GM20000 (cell line): ENCODE measurements at regions not wholly inside any gene's neighbourhood (a gene's known extent, or its start where the extent isn't known, plus 50 kb on each side); places are given as distances from the start of the nearest gene placed in this dataset.

ENCODE experiments used
- DNase-seq: peaks from one replicate; pipeline ENCODE4 v3.0.0; 2012; ENCODE audit warnings: low spot score
- TF ChIP-seq, protein P1 (sequence below): IDR thresholded peaks from 2 replicates; pipeline ENCODE4 v1.5.1; 2012; ENCODE audit warnings: mild to moderate bottlenecking, control low read depth; ENCODE audit errors: extremely low read depth, missing control alignments

DNA sequence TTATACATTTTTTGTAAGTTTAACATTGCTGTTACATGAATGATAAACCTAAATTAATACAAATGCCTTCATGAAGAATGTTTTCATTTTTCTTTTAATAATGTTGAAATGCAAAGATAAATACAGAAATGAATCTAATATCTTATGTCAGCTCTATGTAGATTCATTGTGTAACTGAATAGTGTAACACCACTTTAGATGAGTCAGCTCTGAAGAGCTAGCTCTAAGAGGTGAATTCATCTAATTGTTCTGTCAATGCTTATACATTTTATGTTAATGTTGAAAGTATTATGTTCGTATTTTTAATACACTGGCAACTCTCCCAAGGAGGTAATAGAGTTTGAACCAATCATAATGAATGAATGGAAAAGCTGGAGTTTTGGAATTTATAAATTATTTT, 146.9 kb upstream of the FMR1 start:
- TF ChIP-seq, protein P1, sequence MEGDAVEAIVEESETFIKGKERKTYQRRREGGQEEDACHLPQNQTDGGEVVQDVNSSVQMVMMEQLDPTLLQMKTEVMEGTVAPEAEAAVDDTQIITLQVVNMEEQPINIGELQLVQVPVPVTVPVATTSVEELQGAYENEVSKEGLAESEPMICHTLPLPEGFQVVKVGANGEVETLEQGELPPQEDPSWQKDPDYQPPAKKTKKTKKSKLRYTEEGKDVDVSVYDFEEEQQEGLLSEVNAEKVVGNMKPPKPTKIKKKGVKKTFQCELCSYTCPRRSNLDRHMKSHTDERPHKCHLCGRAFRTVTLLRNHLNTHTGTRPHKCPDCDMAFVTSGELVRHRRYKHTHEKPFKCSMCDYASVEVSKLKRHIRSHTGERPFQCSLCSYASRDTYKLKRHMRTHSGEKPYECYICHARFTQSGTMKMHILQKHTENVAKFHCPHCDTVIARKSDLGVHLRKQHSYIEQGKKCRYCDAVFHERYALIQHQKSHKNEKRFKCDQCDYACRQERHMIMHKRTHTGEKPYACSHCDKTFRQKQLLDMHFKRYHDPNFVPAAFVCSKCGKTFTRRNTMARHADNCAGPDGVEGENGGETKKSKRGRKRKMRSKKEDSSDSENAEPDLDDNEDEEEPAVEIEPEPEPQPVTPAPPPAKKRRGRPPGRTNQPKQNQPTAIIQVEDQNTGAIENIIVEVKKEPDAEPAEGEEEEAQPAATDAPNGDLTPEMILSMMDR, result no peak
- DNase-seq, result no peak

DNA sequence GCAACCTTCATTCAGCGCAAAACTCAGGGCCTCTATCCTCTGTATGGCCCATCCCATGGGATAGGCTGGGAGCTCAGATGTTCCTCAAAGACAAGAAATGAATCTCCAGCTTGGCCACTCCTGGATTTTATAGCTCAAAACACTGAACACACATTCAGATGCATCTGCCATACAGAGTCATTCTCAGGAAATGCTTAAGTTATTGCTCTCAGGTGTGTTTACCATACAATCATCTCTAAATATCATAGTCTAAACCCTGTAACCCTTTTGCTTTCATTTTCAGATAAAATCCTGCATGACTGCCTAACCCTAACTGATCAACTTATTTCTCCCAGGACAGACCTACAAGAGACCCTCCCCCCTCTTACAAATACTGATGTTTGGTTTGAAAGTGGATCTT, 140.9 kb upstream of the FMR1 start:
- TF ChIP-seq, protein P1, result no peak
- no peak for DNase-seq

DNA sequence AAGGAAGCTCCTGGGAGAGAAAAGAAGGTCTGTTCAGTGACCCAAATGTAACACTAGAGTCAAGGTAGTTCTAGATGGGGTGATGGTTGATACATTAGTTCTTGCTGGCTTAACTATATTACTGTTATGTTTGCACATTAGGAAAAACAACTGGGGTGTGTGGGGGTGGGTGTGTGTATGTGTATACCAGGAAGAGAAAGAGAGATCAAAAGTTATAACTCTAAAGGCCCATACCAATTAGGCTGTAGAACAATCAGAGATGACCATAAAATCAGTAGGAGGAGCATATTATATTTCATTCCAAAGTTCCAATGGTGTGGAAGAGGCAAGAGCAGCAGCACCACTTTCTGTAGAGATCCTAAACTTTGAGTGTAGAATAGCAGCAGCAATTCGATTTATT, 134.7 kb upstream of the FMR1 start:
- no peak for DNase-seq
- TF ChIP-seq, protein P1, result no peak

DNA sequence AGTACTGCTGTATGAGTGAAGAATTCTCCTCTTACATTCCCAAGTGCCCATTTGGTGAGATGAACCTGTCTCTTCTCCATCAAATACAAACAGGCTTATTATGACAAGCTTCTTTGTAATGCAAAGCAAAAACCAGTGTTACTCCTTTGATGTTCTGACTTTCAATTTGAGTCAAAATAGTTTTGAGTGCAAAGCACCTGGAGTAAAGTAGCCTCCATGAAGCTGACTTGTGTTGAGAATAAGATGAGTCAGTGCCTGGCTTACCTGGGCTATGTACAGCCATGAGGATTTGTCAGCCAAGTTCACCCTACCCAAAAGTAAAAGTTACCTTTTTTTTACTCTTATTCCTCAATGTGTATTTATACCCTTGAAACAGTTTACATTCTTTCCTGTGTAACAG, 132.5 kb upstream of the FMR1 start:
- DNase-seq, result no peak
- TF ChIP-seq, protein P1, result no peak

DNA sequence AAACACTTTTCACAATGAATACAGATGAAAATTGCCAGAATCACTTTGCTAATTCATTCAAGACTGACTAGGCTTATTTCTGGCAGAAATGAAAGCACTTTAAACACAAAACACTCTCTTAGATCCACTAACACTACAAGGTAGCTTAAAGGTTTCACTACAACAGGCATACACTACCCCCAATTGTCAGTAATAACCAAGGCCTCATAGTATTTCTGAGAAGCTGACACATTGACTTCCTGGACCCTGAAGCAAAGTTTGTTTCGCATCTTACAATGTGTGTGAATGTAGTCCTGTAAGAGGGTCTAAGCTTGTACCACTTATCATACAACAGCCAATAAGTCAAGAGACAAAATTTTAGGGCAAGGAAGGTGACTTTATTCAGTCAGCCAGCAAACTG, 129.9 kb upstream of the FMR1 start:
- no peak for DNase-seq
- TF ChIP-seq, protein P1, result no peak

DNA sequence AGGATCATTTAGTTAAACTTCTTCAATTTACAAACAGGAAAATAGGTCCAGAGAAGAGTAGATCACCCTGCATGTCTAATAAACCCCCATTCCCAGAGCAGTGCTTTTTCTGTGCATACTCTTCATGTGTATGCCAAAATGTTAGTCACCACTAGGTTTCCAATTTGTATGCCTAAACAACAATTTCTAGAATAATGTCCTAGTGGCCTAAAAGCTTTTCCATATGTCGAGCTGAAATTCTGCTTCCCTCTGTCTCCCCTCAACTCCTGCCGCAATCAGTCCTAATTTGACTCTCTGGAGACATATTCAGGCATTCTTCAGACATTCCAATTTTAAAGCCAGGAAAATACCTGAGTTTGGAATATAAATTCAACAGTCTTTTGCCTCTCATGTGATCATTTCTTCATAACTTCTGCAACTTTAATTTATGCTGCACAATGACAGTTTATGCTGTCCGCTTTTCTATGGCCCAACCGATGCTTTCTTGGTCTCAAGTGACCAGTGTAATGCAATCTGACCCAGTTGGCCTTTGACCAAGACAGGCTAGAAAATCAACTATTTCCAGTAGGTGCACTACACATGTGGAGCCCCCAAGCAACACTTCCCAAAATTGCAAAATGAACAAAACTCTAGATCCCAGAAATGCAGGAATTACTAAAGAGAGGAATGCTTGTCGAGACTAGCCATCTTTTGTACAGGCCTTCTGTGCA, 122.9 kb upstream of the FMR1 start:
- no peak for DNase-seq
- TF ChIP-seq, protein P1, result no peak

DNA sequence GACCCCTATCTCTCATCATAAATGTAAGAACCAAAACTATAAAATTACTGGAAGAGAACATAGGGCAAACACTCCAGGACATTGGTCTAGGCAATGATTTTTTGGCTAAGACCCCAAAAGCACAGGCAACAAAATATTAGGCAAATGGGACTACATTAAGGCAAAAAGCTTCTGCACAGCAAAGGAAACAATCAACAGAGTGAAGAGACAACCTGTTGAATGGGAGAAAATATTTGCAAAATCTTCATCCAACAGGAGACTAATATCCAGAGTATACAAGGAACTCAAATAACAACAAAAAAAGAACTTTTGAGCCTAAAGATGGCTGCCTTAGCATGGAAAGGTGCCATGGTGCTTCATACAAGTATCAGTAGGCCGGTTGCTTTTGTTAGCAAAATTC, 111.1 kb upstream of the FMR1 start:
- DNase-seq, result no peak
- TF ChIP-seq, protein P1, result no peak
